CD14-positive monocyte (primary cell): ENCODE measurements at regions not wholly inside any gene's neighbourhood (a gene's known extent, or its start where the extent isn't known, plus 50 kb on each side); places are given as distances from the start of the nearest gene placed in this dataset.

Experiments used
- DNase-seq, 3 donors: peaks; one replicate each; pipeline ENCODE4 v3.0.0-alpha.2; 2011 to 2022
- H2AFZ ChIP-seq: 2 replicates; pipeline ENCODE4 v1.6.0; 2012; ENCODE audit warnings: mild to moderate bottlenecking, low read depth, low read length, inconsistent platforms; ENCODE audit not compliant: insufficient read depth, poor library complexity, severe bottlenecking
- H3K27ac ChIP-seq, 2 donors: 1 replicate in 1 of 2; 2 replicates in 1 of 2; pipeline ENCODE4 v1.5.1; 2012 to 2013; ENCODE audit warnings: low read length in 2 of 2, control low read depth in 1 of 2, inconsistent platforms in 1 of 2, low read depth in 1 of 2, mild to moderate bottlenecking in 1 of 2
- H3K27me3 ChIP-seq, 2 donors: one replicate each; pipeline versions ENCODE4 v1.6.0 to v1.6.1; 2011 to 2013; ENCODE audit warnings: low read length in 2 of 2; ENCODE audit not compliant: control insufficient read depth in 2 of 2, insufficient read depth in 2 of 2
- H3K36me3 ChIP-seq, 2 donors: replicated peaks in 1 of 2; 1 replicate in 1 of 2; 2 replicates in 1 of 2; pipeline versions ENCODE4 v1.5.1 to v1.6.1; 2012 to 2013; ENCODE audit warnings: low read length in 2 of 2, control low read depth in 1 of 2, inconsistent platforms in 1 of 2, mild to moderate bottlenecking in 1 of 2; ENCODE audit not compliant: insufficient read depth in 2 of 2, control insufficient read depth in 1 of 2
- H3K4me1 ChIP-seq, 2 donors: 1 replicate in 1 of 2; 2 replicates in 1 of 2; pipeline versions ENCODE4 v1.5.1 to v1.6.1; 2012 to 2013; ENCODE audit warnings: low read length in 2 of 2, control low read depth in 1 of 2, inconsistent platforms in 1 of 2, mild to moderate bottlenecking in 1 of 2, moderate library complexity in 1 of 2; ENCODE audit not compliant: insufficient read depth in 2 of 2, control insufficient read depth in 1 of 2
- H3K4me2 ChIP-seq: replicated peaks from 2 replicates; pipeline ENCODE3; 2012; ENCODE audit warnings: low read length, moderate library complexity, mild to moderate bottlenecking; ENCODE audit not compliant: poor library complexity, severe bottlenecking; ENCODE audit errors: extremely low read depth
- H3K4me3 ChIP-seq, 3 experiments: fragments of 200-600 bp in 1 of 3; sonication (generic) in 1 of 3; replicated peaks in 1 of 3; 1 replicate in 2 of 3; 2 replicates in 1 of 3; pipeline ENCODE4 v1.5.1; 2011 to 2013; ENCODE audit warnings: low read length in 3 of 3, mild to moderate bottlenecking in 3 of 3, control low read depth in 2 of 3, low read depth in 2 of 3, inconsistent platforms in 1 of 3, moderate library complexity in 1 of 3
- H3K79me2 ChIP-seq: 2 replicates; pipeline ENCODE4 v1.6.0; 2012; ENCODE audit warnings: mild to moderate bottlenecking, control low read depth, inconsistent platforms, low read length, moderate library complexity; ENCODE audit not compliant: insufficient read depth
- H3K9ac ChIP-seq: 2 replicates; pipeline ENCODE4 v1.6.0; 2017; ENCODE audit warnings: low read length, mild to moderate bottlenecking; ENCODE audit not compliant: insufficient read depth, poor library complexity, severe bottlenecking
- H3K9me3 ChIP-seq, 2 donors: replicated peaks in 1 of 2; 1 replicate in 1 of 2; 2 replicates in 1 of 2; pipeline versions ENCODE4 v1.5.1 to v1.6.1; 2012 to 2013; ENCODE audit warnings: low read length in 2 of 2, control low read depth in 1 of 2; ENCODE audit not compliant: control insufficient read depth in 1 of 2, insufficient read depth in 1 of 2
- H4K20me1 ChIP-seq: 2 replicates; pipeline ENCODE4 v1.6.0; 2012; ENCODE audit warnings: mild to moderate bottlenecking, low read length, control low read depth, moderate library complexity; ENCODE audit not compliant: insufficient read depth
- H3K27ac Mint-ChIP-seq, 7 donors: one replicate each; pipeline ENCODE4 v1.8.0; 2020; ENCODE audit warnings: mild to moderate bottlenecking in 7 of 7, mixed read lengths in 7 of 7, moderate library complexity in 6 of 7, inconsistent platforms in 2 of 7
- H3K27me3 Mint-ChIP-seq, 3 donors: one replicate each; pipeline ENCODE4 v1.8.0; 2021 to 2022; ENCODE audit warnings: low read depth in 3 of 3, mild to moderate bottlenecking in 3 of 3, mixed read lengths in 3 of 3, moderate library complexity in 3 of 3, inconsistent platforms in 1 of 3
- H3K36me3 Mint-ChIP-seq, 2 donors: one replicate each; pipeline ENCODE4 v1.8.0; 2020; ENCODE audit warnings: mixed read lengths in 2 of 2, inconsistent platforms in 1 of 2, mild to moderate bottlenecking in 1 of 2
- H3K4me1 Mint-ChIP-seq: one replicate; pipeline ENCODE4 v1.8.0; 2020; ENCODE audit warnings: mild to moderate bottlenecking, mixed read lengths
- H3K4me3 Mint-ChIP-seq, 2 donors: one replicate each; pipeline ENCODE4 v1.8.0; 2020; ENCODE audit warnings: mild to moderate bottlenecking in 2 of 2, mixed read lengths in 2 of 2, moderate library complexity in 1 of 2
- H3K9me3 Mint-ChIP-seq, 7 donors: one replicate each; pipeline ENCODE4 v1.8.0; 2020 to 2022; ENCODE audit warnings: mixed read lengths in 7 of 7, mild to moderate bottlenecking in 6 of 7, moderate library complexity in 6 of 7, inconsistent platforms in 2 of 7
- CTCF ChIP-seq: fragments of 200-600 bp; IDR thresholded peaks from one replicate; pipeline ENCODE4 v1.8.0; 2022; ENCODE audit warnings: antibody characterized with exemption, mild to moderate bottlenecking
- WGBS: methylation state at CpG from one replicate; pipeline ENCODE4 v1.1.5; 2013; ENCODE audit warnings: missing lambda C conversion rate; ENCODE audit not compliant: insufficient coverage; 5-methylcytosine and 5-hydroxymethylcytosine counted together
- intact Hi-C, 2 donors: fragments of 100-400 bp; cut with micrococcal nuclease; formaldehyde crosslinking; loops; one replicate each; pipeline versions ENCODE4 v1.15.0 to v1.15.1; 2023

- H3K4me2 ChIP-seq: no peak overlapping the region
- no CpG with 5 or more reads among the region's 1 CpG for WGBS
Observed at GRCh38 chr1:188371295-188371806, 1542.6 kb downstream of the PLA2G4A start.

GRCh38 chr1:188372821-188373220 is 1544.1 kb downstream of the PLA2G4A start:
- 60% methylated on average over 2 of the region's 2 CpGs for WGBS
- no peak overlapping the region for H3K27ac ChIP-seq
- H3K27ac Mint-ChIP-seq: no peak overlapping the region

More at GRCh38 chr1:188371295-188371806, 1542.6 kb downstream of the PLA2G4A start:
- Mint-ChIP-seq H3K27me3 (no peaks in the 10 kb centered on the region), H3K27ac (no peak overlapping the region), H3K36me3 (no peaks in the 10 kb centered on the region), H3K4me1 (no peaks in the 10 kb centered on the region), H3K9me3 (peaks cover 0 to 7% (median 2%) of the 10 kb centered on the region in 7 donors), H3K4me3 (no peak overlapping the region)
- Histone ChIP-seq H3K9me3 (no peaks in the 10 kb centered on the region), H3K9ac (no peak overlapping the region), H3K79me2 (no peaks in the 10 kb centered on the region), H2AFZ (no peak overlapping the region), H3K36me3 (no peaks in the 10 kb centered on the region), H4K20me1 (no peaks in the 10 kb centered on the region), H3K27ac (no peak overlapping the region), H3K4me3 (no peak overlapping the region), H3K27me3 (no peaks in the 10 kb centered on the region), H3K4me1 (no peaks in the 10 kb centered on the region)
- no peak for DNase-seq
- TF ChIP-seq CTCF: no peak
- intact Hi-C loops: no loop called here

More at GRCh38 chr1:188372821-188373220, 1544.1 kb downstream of the PLA2G4A start:
- no peak overlapping the region for H3K9ac ChIP-seq
- no peaks in the 10 kb centered on the region for H3K27me3 ChIP-seq
- no peaks in the 10 kb centered on the region for H3K79me2 ChIP-seq
- DNase-seq: no peak
- Mint-ChIP-seq H3K4me1 (no peaks in the 10 kb centered on the region), H3K4me3 (no peak overlapping the region), H3K36me3 (no peaks in the 10 kb centered on the region), H3K27me3 (peaks cover 0 to 2% (median 0%) of the 10 kb centered on the region in 3 donors), H3K9me3 (peaks cover under 1 to 10% (median 5%) of the 10 kb centered on the region in 7 donors)
- no peaks in the 10 kb centered on the region for H4K20me1 ChIP-seq
- no peak overlapping the region for H2AFZ ChIP-seq
- intact Hi-C loops: no loop called here
- no peaks in the 10 kb centered on the region for H3K4me1 ChIP-seq
- no peak for TF ChIP-seq CTCF
- no peaks in the 10 kb centered on the region for H3K36me3 ChIP-seq
- no peak overlapping the region for H3K4me2 ChIP-seq
- H3K9me3 ChIP-seq: peaks cover 1 to 5% of the 10 kb centered on the region in 2 donors
- no peak overlapping the region for H3K4me3 ChIP-seq
